ENCODE measurements at regions not wholly inside any gene's neighbourhood (a gene's known extent, or its start where the extent isn't known, plus 50 kb on each side); places are given as distances from the start of the nearest gene placed in this dataset.

DNA sequence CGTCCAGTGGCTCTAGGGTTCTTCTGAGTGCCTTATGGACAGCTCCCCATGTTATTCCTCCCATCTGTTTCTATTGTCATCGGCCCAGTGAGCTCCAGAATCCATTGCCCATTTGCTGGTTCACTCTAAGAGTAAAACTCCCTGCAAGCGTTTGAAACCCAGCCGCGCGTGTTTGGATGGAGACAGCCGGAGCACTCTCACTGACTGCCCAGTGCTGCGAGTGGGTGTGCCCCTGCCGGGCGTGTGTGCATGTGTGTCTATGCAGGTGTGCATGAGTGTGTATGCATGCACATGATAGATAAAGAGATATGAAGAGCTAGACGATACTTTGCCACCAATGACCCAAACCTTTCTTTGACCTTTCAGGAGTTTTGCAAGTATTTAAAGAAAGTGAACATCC lies 347.2 kb upstream of the MKI67 start:
- no peak for DNase-seq (ENCODE audit: low spot score)
- TF ChIP-seq, protein P1, sequence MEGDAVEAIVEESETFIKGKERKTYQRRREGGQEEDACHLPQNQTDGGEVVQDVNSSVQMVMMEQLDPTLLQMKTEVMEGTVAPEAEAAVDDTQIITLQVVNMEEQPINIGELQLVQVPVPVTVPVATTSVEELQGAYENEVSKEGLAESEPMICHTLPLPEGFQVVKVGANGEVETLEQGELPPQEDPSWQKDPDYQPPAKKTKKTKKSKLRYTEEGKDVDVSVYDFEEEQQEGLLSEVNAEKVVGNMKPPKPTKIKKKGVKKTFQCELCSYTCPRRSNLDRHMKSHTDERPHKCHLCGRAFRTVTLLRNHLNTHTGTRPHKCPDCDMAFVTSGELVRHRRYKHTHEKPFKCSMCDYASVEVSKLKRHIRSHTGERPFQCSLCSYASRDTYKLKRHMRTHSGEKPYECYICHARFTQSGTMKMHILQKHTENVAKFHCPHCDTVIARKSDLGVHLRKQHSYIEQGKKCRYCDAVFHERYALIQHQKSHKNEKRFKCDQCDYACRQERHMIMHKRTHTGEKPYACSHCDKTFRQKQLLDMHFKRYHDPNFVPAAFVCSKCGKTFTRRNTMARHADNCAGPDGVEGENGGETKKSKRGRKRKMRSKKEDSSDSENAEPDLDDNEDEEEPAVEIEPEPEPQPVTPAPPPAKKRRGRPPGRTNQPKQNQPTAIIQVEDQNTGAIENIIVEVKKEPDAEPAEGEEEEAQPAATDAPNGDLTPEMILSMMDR (IDR thresholded peaks at IDR 0.05; ENCODE audit: borderline replicate concordance, control extremely low read depth, extremely low read depth, insufficient read depth, missing control alignments): no peak
- in situ Hi-C loops (cut with MboI; ENCODE audit: low sequenced_read_pairs, unreplicated experiment): no loop called here

DNA sequence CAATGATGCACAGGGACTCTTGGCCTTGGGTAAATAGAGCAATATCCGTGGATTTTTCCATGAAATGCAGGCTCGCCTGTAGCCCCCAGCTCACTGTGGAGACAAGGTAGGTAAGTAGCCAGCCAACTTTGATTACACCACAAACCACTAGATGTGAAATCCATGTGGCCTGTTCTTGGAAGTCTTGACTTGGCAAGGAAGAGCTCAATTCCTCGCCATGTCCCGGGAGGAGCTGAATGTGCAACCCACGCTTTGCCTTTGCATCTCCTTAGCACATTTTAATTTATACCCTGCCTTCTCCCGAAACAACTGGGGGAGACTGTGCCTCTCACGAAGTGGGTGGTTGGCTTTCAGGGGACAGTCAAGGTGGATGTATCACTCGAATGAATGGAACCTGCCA lies 347.7 kb upstream of the MKI67 start:
- in situ Hi-C loops (cut with MboI; ENCODE audit: low sequenced_read_pairs, unreplicated experiment): no loop called here
- no peak for DNase-seq (ENCODE audit: low spot score)
- TF ChIP-seq, protein P1 (IDR thresholded peaks at IDR 0.05; ENCODE audit: borderline replicate concordance, control extremely low read depth, extremely low read depth, insufficient read depth, missing control alignments): no peak

DNA sequence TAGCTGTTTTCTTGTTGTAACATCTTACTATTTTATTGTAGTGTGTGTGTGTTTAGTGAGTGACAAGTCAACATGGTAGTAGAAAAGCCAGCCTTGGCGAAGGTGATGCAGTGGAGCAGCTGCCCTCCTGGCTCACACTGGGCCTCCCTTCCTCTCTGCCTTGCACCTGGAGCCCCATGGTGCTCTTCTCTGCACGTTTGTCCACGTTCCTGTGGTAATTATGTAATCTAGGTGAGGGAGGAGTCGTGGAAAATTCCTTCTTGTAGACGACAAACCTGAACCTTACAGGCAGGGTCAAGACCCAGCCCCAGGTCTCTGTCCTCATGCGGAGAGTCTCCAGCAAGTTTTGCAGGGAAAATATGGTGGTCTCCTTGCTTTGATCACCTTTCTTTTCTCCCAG lies 348.3 kb upstream of the MKI67 start:
- DNase-seq (ENCODE audit: low spot score): no peak
- in situ Hi-C loops (cut with MboI; ENCODE audit: low sequenced_read_pairs, unreplicated experiment): no loop called here

DNA sequence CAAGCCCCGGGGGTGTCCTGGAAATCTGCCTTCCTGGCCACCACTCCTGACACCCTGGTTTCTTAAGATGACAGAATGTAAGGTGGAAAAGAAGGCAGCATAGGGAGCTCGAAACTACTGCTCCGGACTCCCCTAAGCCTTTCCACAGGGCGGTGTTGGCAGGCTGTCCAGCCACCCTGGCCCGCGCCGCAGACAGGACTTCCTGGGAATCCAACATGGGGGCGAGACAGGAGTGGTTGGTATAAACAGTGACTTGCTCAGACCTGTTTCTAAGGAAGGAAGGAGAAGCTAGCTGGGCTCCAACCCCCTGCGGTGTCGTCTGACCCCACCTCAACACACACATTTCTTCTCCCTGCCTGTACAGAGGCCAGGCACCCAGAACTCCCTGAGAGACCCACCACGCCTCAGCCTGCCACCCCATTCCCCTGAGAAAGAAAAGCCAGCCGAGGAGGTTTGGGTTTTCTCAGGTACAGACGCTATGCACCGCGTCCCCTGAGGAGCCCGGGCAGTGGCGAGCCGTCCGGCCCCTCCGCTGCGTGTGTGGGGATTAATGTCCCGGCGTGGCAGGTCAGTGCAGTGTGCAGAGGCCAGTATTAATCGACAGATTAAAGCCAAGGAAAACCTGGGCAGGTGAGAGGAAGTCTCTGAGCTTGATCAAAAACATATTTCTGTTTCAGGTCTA lies 349.6 kb upstream of the MKI67 start:
- DNase-seq (ENCODE audit: low spot score): no peak
- in situ Hi-C loops (cut with MboI; ENCODE audit: low sequenced_read_pairs, unreplicated experiment): no loop called here
- TF ChIP-seq, protein P1 (IDR thresholded peaks at IDR 0.05; ENCODE audit: borderline replicate concordance, control extremely low read depth, extremely low read depth, insufficient read depth, missing control alignments): no peak

More for the DNA sequence above, 348.3 kb upstream of the MKI67 start:
- TF ChIP-seq, protein P1 (IDR thresholded peaks at IDR 0.05; ENCODE audit: borderline replicate concordance, control extremely low read depth, extremely low read depth, insufficient read depth, missing control alignments): no peak

DNA sequence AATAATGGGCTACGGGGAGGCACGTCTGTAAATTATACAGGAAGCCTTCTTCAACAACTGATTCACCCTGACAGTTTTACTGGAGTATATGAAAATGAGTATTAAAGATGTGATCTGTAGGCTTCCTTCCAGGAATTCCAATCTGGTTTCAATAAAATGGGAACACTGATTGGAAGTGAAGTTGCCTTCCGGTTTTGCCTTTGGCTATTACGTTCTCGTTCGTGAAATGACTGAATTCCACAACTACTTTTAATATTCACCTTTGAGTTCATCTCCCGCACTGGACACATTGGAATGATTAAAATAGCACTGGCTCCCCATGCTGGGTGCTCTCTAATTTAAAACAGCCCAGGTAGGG lies 350.1 kb upstream of the MKI67 start:
- in situ Hi-C loops (cut with MboI; ENCODE audit: low sequenced_read_pairs, unreplicated experiment): no loop called here
- TF ChIP-seq, protein P1 (IDR thresholded peaks at IDR 0.05; ENCODE audit: borderline replicate concordance, control extremely low read depth, extremely low read depth, insufficient read depth, missing control alignments): no peak

DNA sequence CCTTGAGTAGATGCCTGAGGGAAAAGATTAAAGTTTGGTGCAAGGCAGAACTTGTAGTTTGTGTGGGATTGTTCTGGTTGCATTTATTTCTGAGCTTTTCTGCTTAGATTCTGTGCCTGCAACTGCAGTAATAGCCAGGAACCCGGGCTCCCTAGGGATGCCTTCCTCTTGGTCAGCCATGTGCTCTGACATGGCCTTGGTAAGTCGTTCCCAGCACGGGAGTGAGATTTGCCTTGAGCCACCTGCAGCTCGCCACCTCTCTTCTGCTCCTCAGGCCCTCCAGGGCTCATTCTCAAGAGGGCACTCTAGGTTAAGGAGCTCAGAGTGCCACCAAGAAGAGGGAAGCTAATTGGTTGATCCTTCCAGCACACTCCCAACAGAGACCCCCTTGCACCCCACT lies 350.6 kb upstream of the MKI67 start:
- in situ Hi-C loops (cut with MboI; ENCODE audit: low sequenced_read_pairs, unreplicated experiment): no loop called here
- TF ChIP-seq, protein P1 (IDR thresholded peaks at IDR 0.05; ENCODE audit: borderline replicate concordance, control extremely low read depth, extremely low read depth, insufficient read depth, missing control alignments): no peak
- no peak for DNase-seq (ENCODE audit: low spot score)

More for the DNA sequence above, 350.1 kb upstream of the MKI67 start:
- no peak for DNase-seq (ENCODE audit: low spot score)
